A204.1 (cell line): ENCODE measurements at regions not wholly inside any gene's neighbourhood (a gene's known extent, or its start where the extent isn't known, plus 50 kb on each side); places are given as distances from the start of the nearest gene placed in this dataset.

Experiments used
- FAIRE-seq: peaks from 2 replicates; lab custom pipeline; 2012; peaks lifted over from hg19 to GRCh38; lab: Jason Lieb, UNC

DNA sequence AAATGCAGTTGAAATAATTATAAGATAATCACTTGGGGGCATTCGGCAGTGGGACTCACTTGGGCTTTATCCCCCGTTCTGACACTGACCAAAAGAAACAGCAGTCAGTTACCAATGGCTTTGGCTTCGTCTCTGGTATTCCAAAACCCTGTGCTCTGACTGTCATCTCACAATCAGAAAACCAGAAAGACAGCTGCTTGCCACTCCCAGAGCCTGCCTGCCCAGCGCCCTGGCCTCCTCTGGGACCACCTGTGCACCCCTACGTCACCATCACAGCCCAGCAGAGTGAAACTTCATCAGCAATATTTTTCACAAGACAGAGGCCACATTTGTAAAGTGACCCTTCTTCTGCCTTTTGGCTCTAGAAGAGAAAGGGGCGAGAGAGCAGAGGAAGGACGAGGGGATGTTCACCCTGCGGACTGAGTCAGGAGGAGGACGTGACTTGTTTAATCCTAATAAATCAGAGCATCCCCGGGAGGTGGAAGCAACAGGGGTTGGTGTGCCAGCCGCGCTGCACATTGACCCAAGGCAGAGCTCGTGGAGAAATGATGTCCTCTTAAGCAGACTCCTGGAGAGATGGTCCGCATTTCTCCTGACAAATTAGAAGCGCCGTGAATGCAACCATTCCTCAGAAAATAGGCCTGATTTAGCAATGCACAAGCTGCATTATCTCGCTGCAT lies 397.8 kb upstream of the ZNF507 start:
- FAIRE-seq = no peak

DNA sequence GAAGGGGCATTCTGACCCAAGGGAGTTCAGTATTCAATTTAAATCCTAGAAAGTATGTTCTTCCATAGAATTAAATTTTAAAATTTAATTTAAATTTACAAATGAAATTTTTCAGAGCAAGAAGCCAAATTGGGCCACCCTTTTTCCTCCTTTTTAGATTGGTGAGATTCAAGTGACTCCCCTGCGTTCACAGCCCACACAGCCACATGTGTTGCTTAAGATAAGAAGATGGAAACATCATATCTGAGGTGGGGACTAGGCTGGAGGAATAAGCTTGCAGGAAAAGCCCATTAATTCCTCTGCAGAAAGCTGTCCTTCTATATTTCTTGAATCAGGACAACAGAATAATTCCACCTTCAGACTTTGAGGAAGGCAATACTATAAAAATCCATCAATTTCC lies 392.7 kb upstream of the ZNF507 start:
- FAIRE-seq = no peak

DNA sequence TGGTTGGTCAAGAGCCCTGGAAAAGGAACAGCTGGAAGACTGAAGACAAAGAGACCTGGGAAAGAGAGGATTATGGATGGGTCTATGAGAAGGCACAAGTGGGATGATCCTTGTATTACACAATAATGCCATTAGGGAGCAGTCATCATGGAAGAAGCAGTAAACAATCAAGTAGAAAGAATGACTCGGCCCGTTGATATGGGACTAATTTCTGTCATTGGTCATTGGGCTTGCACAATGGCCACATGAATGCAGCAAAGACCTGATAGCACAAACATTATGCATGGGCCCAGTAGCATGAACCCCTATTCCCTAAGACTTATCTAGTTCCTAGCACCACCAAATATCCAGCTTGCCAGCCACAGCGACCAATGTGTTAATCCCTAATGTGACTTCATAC lies 390.3 kb upstream of the ZNF507 start:
- FAIRE-seq = no peak

DNA sequence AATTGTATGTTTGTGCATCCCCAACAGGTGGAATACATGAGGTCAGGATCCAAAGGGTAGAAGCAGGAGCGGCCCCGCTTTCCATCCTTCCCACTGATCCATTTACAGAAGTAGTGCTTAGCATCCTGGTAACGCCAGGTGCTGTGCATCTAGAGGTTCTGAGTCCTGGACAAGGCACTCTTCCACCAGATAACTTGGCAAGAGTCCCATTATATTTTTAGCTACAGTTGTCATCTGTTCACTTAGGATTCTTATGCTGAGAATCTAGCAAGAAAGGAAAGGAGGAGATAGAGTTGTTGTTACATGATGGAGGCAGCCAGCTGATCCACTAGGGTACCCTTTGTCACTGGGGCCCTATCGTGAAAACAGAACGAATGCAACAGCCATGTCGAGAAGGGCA lies 389.5 kb upstream of the ZNF507 start:
- no peak for FAIRE-seq

DNA sequence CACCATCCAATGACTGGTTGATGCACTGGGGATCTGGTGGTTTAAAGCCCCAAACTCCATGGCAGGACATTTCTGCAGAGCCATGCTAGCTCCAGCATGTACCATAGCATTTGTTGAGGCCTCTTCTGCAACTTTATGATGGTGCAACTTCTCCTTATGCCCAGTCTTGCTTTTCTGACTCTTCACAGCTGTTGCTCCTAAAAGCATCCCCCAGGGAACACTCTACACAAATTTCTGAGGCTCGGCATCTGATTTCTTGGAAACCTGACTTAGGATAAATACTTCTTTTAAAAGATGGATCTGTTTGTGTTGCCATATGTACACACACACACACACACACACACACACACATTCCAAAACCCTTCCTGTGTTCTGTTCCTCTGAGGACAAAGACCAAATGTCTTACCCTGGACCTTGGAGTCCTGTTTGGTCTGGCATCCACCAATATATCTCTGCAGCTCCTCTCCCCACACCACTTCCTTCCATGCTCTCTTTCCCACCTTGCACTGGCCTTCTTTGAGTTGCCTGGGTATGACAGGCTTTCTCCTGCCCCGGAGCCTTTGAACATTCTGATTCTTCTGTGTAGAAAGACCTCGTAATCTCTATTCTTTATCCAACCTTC lies 388.5 kb upstream of the ZNF507 start:
- no peak for FAIRE-seq

DNA sequence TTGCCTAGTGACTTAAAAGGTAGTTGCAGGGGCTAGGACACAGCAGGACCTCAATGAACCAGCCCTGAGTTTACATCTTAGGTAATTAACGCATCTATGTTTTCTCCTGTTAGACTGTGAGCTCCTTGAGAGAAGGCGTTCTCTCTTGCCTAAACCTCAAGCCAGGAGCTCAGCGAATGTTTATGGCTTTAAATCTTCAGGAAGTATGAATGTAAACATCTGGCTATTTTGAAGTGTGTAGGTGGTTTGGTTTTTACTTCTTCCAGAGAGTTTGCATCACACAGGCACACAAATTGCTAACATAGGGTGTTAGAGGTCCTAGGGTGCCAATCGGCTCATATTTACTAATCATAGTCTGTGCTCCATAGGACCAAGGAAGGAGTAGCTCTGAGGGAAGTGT lies 387.7 kb upstream of the ZNF507 start:
- no peak for FAIRE-seq

- FAIRE-seq = no peak
These were observed 385.8 kb upstream of the ZNF507 start for GRCh38 chr19:31959527-31960018.

DNA sequence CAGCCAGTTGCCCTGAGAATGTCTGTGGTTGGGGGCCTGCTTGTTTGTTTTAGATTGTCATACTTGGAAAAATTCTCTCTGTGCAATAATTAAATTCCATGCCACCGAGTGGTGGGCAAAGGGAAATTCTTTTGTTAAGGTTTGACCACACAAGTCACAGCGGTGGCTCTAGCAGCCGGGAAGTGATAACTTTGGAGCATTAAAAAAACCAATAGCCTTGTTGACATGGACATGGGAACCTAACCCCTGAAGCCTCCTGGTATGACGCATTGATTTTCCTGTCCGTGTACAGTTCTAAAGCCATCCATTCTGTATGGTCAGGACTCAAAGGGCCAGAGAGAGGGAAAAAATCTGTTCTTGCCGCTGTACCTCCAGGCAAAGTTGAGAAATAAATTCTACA lies 384.9 kb upstream of the ZNF507 start:
- no peak for FAIRE-seq

DNA sequence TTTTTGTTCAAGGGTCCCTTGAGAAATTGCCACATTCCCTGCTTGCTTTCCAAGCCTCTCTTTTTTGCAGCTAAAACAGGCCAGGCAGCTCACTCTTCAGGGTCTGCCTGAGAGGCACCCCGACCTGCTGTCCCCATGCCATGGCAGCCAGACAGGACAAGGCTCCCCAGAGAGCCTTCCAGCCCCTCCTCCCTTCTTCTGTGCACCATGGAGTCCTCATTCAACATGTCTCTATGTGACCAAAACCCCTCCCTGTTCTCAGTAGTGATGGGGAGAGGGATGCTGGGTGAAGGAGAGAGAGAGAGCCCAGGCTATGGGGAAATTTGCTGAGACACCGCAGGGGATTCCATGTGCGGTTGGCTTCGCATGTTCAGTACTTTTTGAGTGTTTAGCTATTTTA lies 384.2 kb upstream of the ZNF507 start:
- no peak for FAIRE-seq

GRCh38 chr19:31961667-31962066 lies 383.7 kb upstream of the ZNF507 start:
- no peak for FAIRE-seq

- FAIRE-seq = no peak
These were observed 382.8 kb upstream of the ZNF507 start for GRCh38 chr19:31962561-31962996.

DNA sequence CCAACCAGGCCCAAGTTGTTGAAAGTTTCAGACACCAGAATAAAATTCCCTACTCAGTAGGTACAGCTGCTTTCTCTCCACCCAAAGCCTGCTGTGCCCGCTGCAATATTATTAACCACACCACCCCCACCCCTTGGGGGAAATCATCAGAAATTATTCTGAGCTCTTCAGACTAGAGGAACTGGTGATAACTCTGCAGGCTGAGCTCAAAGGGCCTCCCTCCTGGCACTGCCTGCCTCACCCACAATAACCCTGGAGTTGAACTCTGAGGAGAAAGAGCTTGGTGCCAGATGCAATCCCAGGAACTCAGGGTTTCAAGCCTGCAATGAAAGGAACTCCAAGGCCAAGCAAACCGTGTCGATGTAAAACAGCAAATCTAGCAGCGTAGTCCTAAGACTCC lies 381.7 kb upstream of the ZNF507 start:
- FAIRE-seq = no peak

DNA sequence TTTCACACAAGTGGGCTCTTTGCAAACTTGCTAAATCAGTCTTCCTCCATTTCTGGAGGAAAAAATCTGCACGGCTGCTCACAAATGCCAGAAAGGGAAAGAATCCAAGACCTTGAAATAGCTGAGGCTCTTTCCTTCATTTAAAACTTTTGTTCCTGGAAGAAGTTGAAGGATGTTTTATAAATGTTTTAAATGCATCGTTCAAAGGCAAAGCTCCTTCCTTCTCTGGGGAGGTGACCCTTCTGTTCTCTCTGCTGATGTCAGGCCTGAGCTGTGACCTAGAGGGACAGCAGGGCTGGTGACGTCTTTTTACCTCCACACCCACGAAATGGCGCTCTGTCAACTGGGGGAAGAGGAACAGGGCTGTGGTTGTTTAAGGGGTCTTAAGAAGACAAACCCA lies 376.4 kb upstream of the ZNF507 start:
- no peak for FAIRE-seq

DNA sequence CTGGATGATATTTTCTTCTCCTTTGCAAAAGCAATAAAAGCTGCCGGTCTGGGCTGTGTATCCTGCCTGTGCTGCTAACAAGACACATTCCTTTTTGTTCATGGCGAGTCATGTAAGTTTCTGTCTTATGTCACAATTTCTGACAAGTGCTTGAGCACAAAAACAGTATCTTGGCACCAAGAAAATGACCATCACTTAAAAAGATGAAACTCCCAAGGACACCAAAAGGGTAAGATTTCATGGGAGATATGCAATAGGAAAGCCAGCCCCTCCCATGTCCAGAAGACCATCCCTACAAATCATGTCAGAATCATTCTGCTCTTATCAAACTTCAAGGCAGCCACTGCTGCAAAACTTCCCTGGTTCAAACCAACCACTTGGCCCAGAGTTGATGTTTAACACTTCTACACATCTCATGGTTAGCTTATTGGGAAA lies 375.4 kb upstream of the ZNF507 start:
- FAIRE-seq = no peak

GRCh38 chr19:31974290-31974689 lies 371.1 kb upstream of the ZNF507 start:
- FAIRE-seq = no peak

GRCh38 chr19:31974941-31975340 lies 370.5 kb upstream of the ZNF507 start:
- no peak for FAIRE-seq

GRCh38 chr19:31975461-31975860 lies 369.9 kb upstream of the ZNF507 start:
- FAIRE-seq = no peak

DNA sequence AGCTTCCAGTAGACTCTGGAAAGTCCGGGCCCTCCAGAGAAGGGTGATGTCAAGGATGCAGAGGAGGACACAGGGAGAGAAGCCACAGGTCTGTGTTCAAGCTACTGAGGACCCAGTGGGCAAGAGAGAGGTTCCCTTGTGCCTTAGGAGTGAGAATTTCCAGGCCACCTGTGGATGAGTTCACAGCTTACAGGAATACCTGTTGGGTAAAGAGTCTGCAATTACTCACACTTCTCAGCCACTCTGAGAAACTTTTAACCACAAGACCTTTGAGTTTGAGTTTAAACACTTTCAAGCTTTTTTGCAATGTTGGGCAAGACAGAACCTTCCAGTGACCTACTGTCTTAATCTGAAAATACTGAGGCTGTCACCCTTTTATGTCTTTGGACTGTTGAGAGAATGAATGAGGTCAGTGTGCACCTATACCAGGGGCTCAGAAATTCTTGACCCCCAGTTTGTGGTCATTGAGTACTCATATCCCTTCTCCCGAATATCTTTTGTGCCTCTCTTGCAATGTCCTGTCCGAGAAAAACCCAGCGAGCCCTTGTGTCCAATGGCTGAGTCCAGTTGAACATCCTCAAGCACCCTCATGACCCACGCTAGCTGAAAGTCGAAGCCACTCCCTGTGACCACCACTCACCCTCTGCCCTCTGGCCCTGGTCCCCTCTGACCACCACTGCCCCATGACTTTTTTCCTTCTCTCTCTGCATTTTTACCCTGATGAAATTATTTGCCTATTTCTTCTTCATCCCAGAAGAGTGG lies 368.5 kb upstream of the ZNF507 start:
- FAIRE-seq = no peak

GRCh38 chr19:31979362-31979761 lies 366.0 kb upstream of the ZNF507 start:
- FAIRE-seq = no peak

GRCh38 chr19:31979949-31980670 lies 365.3 kb upstream of the ZNF507 start:
- no peak for FAIRE-seq

DNA sequence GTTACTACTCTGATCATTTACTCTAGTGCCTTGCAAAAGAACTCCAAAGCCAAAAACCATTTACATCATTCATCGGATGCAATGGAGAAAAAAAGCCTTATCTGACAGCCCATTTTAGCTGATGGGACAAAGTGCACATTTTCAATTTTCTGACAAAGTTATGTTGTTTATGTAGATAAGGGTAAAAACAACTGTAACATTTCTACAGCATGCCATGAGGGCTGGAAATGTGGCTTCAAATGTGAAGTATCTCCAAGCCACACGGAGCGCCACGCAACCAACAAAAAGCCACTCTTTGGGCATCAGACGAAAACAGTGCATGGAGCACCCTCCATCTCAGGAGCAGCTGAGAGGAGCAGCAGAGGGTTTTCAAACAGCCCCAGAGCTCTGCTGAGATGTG lies 364.6 kb upstream of the ZNF507 start:
- no peak for FAIRE-seq

DNA sequence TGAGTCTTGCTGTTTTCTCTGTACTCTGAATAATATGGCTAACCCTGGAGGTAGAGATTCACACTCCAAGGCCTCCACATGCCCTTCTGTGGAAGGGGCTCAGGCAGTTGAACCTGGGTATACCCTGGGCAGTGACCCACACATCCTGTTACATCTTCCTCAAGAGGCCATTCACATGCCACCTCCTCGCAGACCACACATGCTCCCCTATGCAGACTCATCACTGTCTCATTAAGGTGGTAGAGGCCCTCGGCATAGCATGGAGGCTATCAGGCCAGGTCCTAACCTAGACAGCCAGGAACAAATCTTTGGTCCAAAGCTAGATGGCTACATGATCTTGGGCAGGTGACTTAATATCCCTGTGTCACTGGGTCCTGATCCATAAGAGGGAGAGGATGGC lies 363.9 kb upstream of the ZNF507 start:
- FAIRE-seq = no peak

GRCh38 chr19:31983647-31984046 lies 361.8 kb upstream of the ZNF507 start:
- no peak for FAIRE-seq
